ENCODE measurements at regions not wholly inside any gene's neighbourhood (a gene's known extent, or its start where the extent isn't known, plus 50 kb on each side); places are given as distances from the start of the nearest gene placed in this dataset.

- H3K27ac Mint-ChIP-seq, result no peak overlapping the region
- no peaks in the 10 kb centered on the region for H3K27me3 Mint-ChIP-seq
- H3K4me1 Mint-ChIP-seq, result no peaks in the 10 kb centered on the region
- ATAC-seq (ENCODE audit: low read depth) (no peak), DNase-seq (no peak)
- ChIA-PET POLR2A (no interaction called here), CTCF (no interaction called here)
- H3K36me3 Mint-ChIP-seq (ENCODE audit: low read depth), result no peaks in the 10 kb centered on the region
- intact Hi-C loops (cut with micrococcal nuclease), result no loop called here
- H3K4me3 Mint-ChIP-seq, result no peak overlapping the region
- peaks cover 13% of the 10 kb centered on the region for H3K9me3 Mint-ChIP-seq
- TF ChIP-seq CTCF (IDR thresholded peaks at IDR 0.05), result no peak
Observed at GRCh38 chr11:42012271-42012670, 552.8 kb upstream of the LRRC4C start.

- no peak overlapping the region for H3K27ac Mint-ChIP-seq
- no peak overlapping the region for H3K4me3 Mint-ChIP-seq
- POLR2A ChIA-PET, result no interaction called here
- no peaks in the 10 kb centered on the region for H3K36me3 Mint-ChIP-seq (ENCODE audit: low read depth)
- H3K4me1 Mint-ChIP-seq, result no peaks in the 10 kb centered on the region
- peaks cover 14% of the 10 kb centered on the region for H3K9me3 Mint-ChIP-seq
- CTCF ChIA-PET, result no interaction called here
- H3K27me3 Mint-ChIP-seq, result no peaks in the 10 kb centered on the region
- intact Hi-C loops (cut with micrococcal nuclease), result no loop called here
- no peak for DNase-seq
- no peak for TF ChIP-seq CTCF (IDR thresholded peaks at IDR 0.05)
- no peak for ATAC-seq (ENCODE audit: low read depth)
Observed at GRCh38 chr11:42013656-42014201, 554.3 kb upstream of the LRRC4C start.

GRCh38 chr11:42021911-42022310 lies 562.5 kb upstream of the LRRC4C start:
- Mint-ChIP-seq H3K4me3 (no peak overlapping the region), H3K9me3 (peaks cover 9% of the 10 kb centered on the region), H3K27ac (no peak overlapping the region), H3K36me3 (ENCODE audit: low read depth) (no peaks in the 10 kb centered on the region), H3K4me1 (no peaks in the 10 kb centered on the region), H3K27me3 (no peaks in the 10 kb centered on the region)
- ChIA-PET CTCF (no interaction called here), POLR2A (no interaction called here)
- ATAC-seq (ENCODE audit: low read depth) (no peak), DNase-seq (no peak)
- no peak for TF ChIP-seq CTCF (IDR thresholded peaks at IDR 0.05)
- intact Hi-C loops (cut with micrococcal nuclease), result no loop called here

- TF ChIP-seq CTCF (IDR thresholded peaks at IDR 0.05), result no peak
- POLR2A ChIA-PET, result no interaction called here
- peaks cover 8% of the 10 kb centered on the region for H3K9me3 Mint-ChIP-seq
- H3K36me3 Mint-ChIP-seq (ENCODE audit: low read depth), result no peaks in the 10 kb centered on the region
- no peak overlapping the region for H3K27ac Mint-ChIP-seq
- no peak overlapping the region for H3K4me3 Mint-ChIP-seq
- DNase-seq, result no peak
- no peaks in the 10 kb centered on the region for H3K4me1 Mint-ChIP-seq
- intact Hi-C loops (cut with micrococcal nuclease), result no loop called here
- H3K27me3 Mint-ChIP-seq, result no peaks in the 10 kb centered on the region
- CTCF ChIA-PET, result no interaction called here
- ATAC-seq (ENCODE audit: low read depth), result no peak
Observed at GRCh38 chr11:42023267-42023666, 563.8 kb upstream of the LRRC4C start.

GRCh38 chr11:42025121-42025803 lies 565.8 kb upstream of the LRRC4C start:
- intact Hi-C loops (cut with micrococcal nuclease), result no loop called here
- Mint-ChIP-seq H3K4me1 (no peaks in the 10 kb centered on the region), H3K27me3 (no peaks in the 10 kb centered on the region), H3K4me3 (no peak overlapping the region), H3K36me3 (ENCODE audit: low read depth) (no peaks in the 10 kb centered on the region), H3K9me3 (peaks cover 6% of the 10 kb centered on the region), H3K27ac (no peak overlapping the region)
- ChIA-PET POLR2A (no interaction called here), CTCF (no interaction called here)
- TF ChIP-seq CTCF (IDR thresholded peaks at IDR 0.05), result no peak
- ATAC-seq (ENCODE audit: low read depth), result no peak
- DNase-seq, result no peak

Data from activated B cell treated with CpG ODN at 0.5 μM for 24 hours (primary cell).